OCI-LY1 (cell line): ENCODE measurements at regions not wholly inside any gene's neighbourhood (a gene's known extent, or its start where the extent isn't known, plus 50 kb on each side); places are given as distances from the start of the nearest gene placed in this dataset.

Experiments used
- H2AFZ ChIP-seq: fragments of 200-600 bp; sonication (generic), shearing (Covaris generic); 2 replicates; pipeline ENCODE4 v1.6.0; 2014; ENCODE audit warnings: antibody characterized with exemption, mild to moderate bottlenecking, low read length
- H3F3A ChIP-seq: fragments of 200-600 bp; sonication (generic), shearing (Covaris generic); 2 replicates; pipeline ENCODE4 v1.6.0; 2014; ENCODE audit warnings: mild to moderate bottlenecking, antibody characterized with exemption, low read length, moderate library complexity; ENCODE audit not compliant: insufficient read depth
- H3K27ac ChIP-seq: fragments of 200-600 bp; sonication (generic); 2 replicates; pipeline ENCODE4 v1.5.1; 2014; ENCODE audit warnings: low read length, mixed run types, mild to moderate bottlenecking, low read depth; ENCODE audit not compliant: poor library complexity, severe bottlenecking
- H3K27me3 ChIP-seq: fragments of 200-600 bp; sonication (generic); 2 replicates; pipeline ENCODE4 v1.6.0; 2014; ENCODE audit warnings: antibody characterized with exemption, mild to moderate bottlenecking, low read length, moderate library complexity; ENCODE audit not compliant: insufficient read depth
- H3K36me3 ChIP-seq: fragments of 200-600 bp; sonication (generic); 2 replicates; pipeline ENCODE4 v1.6.1; 2014; ENCODE audit warnings: mild to moderate bottlenecking, antibody characterized with exemption, low read length, moderate library complexity, mixed read lengths; ENCODE audit not compliant: insufficient read depth
- H3K4me1 ChIP-seq: fragments of 200-600 bp; sonication (generic); 2 replicates; pipeline ENCODE4 v1.5.1; 2014; ENCODE audit warnings: mild to moderate bottlenecking, low read length, moderate library complexity; ENCODE audit not compliant: insufficient read depth, severe bottlenecking
- H3K4me2 ChIP-seq: fragments of 200-600 bp; sonication (generic), shearing (Covaris generic); 2 replicates; pipeline ENCODE4 v1.6.1; 2014; ENCODE audit warnings: low read length
- H3K4me3 ChIP-seq: fragments of 200-600 bp; sonication (generic); 2 replicates; pipeline ENCODE4 v1.5.1; 2014; ENCODE audit warnings: low read length, low read depth, mild to moderate bottlenecking, mixed read lengths; ENCODE audit not compliant: poor library complexity, severe bottlenecking
- H3K79me2 ChIP-seq: fragments of 200-600 bp; shearing (Covaris generic); 2 replicates; pipeline ENCODE4 v1.6.1; 2016; ENCODE audit warnings: mixed run types, low read length, mixed read lengths; ENCODE audit not compliant: insufficient read depth
- H3K9ac ChIP-seq: fragments of 200-600 bp; sonication (generic), shearing (Covaris generic); 2 replicates; pipeline ENCODE4 v1.6.1; 2014; ENCODE audit warnings: mild to moderate bottlenecking, low read length, mixed read lengths
- H3K9me2 ChIP-seq: fragments of 200-600 bp; sonication (generic), shearing (Covaris generic); 2 replicates; pipeline ENCODE4 v1.6.1; 2014; ENCODE audit warnings: low read depth, mild to moderate bottlenecking, low read length, mixed read lengths
- H3K9me3 ChIP-seq: fragments of 200-600 bp; shearing (Covaris generic); 2 replicates; pipeline ENCODE4 v1.6.1; 2014; ENCODE audit warnings: low read length, mixed read lengths
- H4K20me1 ChIP-seq: fragments of 200-600 bp; sonication (generic), shearing (Covaris generic); 2 replicates; pipeline ENCODE4 v1.6.0; 2016; ENCODE audit warnings: mild to moderate bottlenecking, low read length; ENCODE audit not compliant: insufficient read depth
- EZH2 ChIP-seq: fragments of 200-600 bp; sonication (generic), shearing (Covaris generic); IDR thresholded peaks from 2 replicates; pipeline ENCODE4 v1.8.0; 2017; ENCODE audit warnings: borderline replicate concordance, mixed run types, mild to moderate bottlenecking, antibody characterized with exemption, low read length, moderate library complexity, mixed read lengths
- TF ChIP-seq, protein P1 (sequence below): fragments of 200-600 bp; sonication (generic), shearing (Covaris generic); IDR thresholded peaks from 2 replicates; pipeline ENCODE4 v1.5.1; 2017; ENCODE audit warnings: mild to moderate bottlenecking, antibody characterized with exemption, low read length, moderate library complexity, mixed read lengths

DNA sequence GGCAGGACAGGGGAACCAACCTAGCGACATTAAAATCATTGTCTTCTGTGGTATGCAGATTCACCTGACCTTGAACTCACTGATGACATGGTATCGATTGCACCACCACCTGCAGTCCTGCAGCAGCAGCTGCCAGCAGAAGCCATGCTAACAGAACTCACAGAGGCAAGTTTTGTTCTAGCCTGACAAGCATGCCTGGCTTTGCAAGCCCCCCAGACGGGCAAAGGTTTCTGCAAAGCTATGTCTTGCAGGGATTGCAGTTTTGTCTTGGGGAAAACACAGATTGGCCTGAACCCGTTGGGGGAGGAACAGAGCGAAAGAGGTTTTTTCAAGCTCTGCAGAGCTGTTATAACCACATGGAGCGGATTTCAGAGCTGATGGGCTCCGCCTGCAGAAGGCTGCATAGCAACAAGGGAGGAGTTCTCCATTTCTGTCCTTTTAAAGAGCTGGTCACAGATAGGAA lies 221.0 kb downstream of the HIPK3 start:
- Histone ChIP-seq H3K9me2 (no peaks in the 10 kb centered on the region), H3K79me2 (no peaks in the 10 kb centered on the region), H3K27ac (no peak overlapping the region), H3K4me1 (no peaks in the 10 kb centered on the region), H3K4me2 (no peak overlapping the region), H3K36me3 (no peaks in the 10 kb centered on the region), H4K20me1 (no peaks in the 10 kb centered on the region), H3F3A (no peaks in the 10 kb centered on the region), H3K4me3 (no peak overlapping the region), H3K9me3 (no peaks in the 10 kb centered on the region), H2AFZ (no peak overlapping the region), H3K9ac (no peak overlapping the region), H3K27me3 (no peaks in the 10 kb centered on the region)
- no peak for TF ChIP-seq EZH2
- TF ChIP-seq, protein P1, sequence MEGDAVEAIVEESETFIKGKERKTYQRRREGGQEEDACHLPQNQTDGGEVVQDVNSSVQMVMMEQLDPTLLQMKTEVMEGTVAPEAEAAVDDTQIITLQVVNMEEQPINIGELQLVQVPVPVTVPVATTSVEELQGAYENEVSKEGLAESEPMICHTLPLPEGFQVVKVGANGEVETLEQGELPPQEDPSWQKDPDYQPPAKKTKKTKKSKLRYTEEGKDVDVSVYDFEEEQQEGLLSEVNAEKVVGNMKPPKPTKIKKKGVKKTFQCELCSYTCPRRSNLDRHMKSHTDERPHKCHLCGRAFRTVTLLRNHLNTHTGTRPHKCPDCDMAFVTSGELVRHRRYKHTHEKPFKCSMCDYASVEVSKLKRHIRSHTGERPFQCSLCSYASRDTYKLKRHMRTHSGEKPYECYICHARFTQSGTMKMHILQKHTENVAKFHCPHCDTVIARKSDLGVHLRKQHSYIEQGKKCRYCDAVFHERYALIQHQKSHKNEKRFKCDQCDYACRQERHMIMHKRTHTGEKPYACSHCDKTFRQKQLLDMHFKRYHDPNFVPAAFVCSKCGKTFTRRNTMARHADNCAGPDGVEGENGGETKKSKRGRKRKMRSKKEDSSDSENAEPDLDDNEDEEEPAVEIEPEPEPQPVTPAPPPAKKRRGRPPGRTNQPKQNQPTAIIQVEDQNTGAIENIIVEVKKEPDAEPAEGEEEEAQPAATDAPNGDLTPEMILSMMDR, result no peak

DNA sequence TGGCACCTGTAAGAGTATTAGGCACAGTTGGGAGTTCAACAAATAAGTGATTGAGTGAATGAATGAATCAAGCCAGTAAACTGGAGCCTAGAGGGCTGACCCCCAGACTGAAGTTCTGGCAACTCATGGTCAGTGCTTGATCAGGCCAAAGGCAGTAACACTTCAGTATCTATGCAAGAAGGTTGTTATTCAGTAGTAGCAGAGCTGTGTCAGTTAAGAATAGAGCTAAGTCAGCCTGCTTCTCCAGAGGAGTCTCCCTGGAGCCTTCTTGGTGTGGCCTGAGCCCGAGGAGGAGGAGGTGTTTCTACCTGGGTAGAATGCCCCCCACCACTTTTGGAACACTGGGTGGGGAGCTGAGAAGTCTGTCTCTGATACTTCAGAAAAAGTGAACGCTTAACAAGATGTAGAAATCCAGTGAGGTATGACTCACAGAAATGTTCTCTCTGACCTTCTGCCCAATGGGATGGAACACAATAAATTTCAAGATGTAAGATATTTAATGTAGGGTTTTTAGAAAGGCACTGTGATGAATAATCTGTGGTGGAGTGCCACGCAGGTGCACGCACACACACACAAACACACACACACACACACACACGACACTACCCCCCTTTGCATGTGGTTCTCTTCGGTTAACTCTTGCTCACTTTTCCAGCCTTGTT lies 219.9 kb downstream of the HIPK3 start:
- Histone ChIP-seq H3K27ac (no peak overlapping the region), H2AFZ (no peak overlapping the region), H3K79me2 (no peaks in the 10 kb centered on the region), H3K36me3 (no peaks in the 10 kb centered on the region), H3F3A (no peaks in the 10 kb centered on the region), H3K9ac (no peak overlapping the region), H4K20me1 (no peaks in the 10 kb centered on the region), H3K4me1 (no peaks in the 10 kb centered on the region), H3K9me2 (no peaks in the 10 kb centered on the region), H3K4me3 (no peak overlapping the region), H3K4me2 (no peak overlapping the region), H3K9me3 (no peaks in the 10 kb centered on the region), H3K27me3 (no peaks in the 10 kb centered on the region)
- TF ChIP-seq, protein P1, result no peak
- TF ChIP-seq EZH2, result no peak

DNA sequence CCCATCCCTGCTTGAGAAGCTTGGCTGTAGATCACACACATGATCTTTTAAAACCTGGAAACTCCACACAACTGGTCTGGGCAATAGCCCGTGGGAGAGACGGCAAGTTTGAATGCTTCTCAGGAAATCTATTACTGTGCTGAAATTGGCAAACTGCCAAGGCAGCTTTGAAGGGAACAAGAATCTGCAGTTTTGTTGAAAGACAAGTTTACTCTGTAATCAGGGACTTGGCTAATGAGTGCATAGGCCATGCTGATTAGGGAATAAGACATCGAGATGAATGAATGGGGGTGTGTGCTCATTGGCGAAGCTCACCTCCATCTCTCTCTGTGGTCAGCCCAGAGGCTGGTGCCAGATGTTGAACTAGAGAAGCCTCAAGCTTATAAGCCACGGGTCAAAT lies 218.8 kb downstream of the HIPK3 start:
- no peaks in the 10 kb centered on the region for H3K9me2 ChIP-seq
- no peak overlapping the region for H3K4me3 ChIP-seq
- no peaks in the 10 kb centered on the region for H3K79me2 ChIP-seq
- no peaks in the 10 kb centered on the region for H3K27me3 ChIP-seq
- no peak overlapping the region for H3K27ac ChIP-seq
- TF ChIP-seq EZH2, result no peak
- TF ChIP-seq, protein P1, result no peak
- H3K9me3 ChIP-seq, result no peaks in the 10 kb centered on the region
- H4K20me1 ChIP-seq, result no peaks in the 10 kb centered on the region
- H3K9ac ChIP-seq, result no peak overlapping the region
- no peaks in the 10 kb centered on the region for H3F3A ChIP-seq
- H2AFZ ChIP-seq, result no peak overlapping the region
- no peak overlapping the region for H3K4me2 ChIP-seq
- H3K36me3 ChIP-seq, result no peaks in the 10 kb centered on the region
- H3K4me1 ChIP-seq, result no peaks in the 10 kb centered on the region
